CD14-positive monocyte (primary cell): ENCODE measurements at regions not wholly inside any gene's neighbourhood (a gene's known extent, or its start where the extent isn't known, plus 50 kb on each side); places are given as distances from the start of the nearest gene placed in this dataset.

Source experiments
- DNase-seq, 3 donors: peaks; one replicate each; pipeline ENCODE4 v3.0.0-alpha.2; 2011 to 2022
- H2AFZ ChIP-seq: 2 replicates; pipeline ENCODE4 v1.6.0; 2012; ENCODE audit warnings: mild to moderate bottlenecking, low read depth, low read length, inconsistent platforms; ENCODE audit not compliant: insufficient read depth, poor library complexity, severe bottlenecking
- H3K27ac ChIP-seq, 2 donors: 1 replicate in 1 of 2; 2 replicates in 1 of 2; pipeline ENCODE4 v1.5.1; 2012 to 2013; ENCODE audit warnings: low read length in 2 of 2, control low read depth in 1 of 2, inconsistent platforms in 1 of 2, low read depth in 1 of 2, mild to moderate bottlenecking in 1 of 2
- H3K27me3 ChIP-seq, 2 donors: one replicate each; pipeline versions ENCODE4 v1.6.0 to v1.6.1; 2011 to 2013; ENCODE audit warnings: low read length in 2 of 2; ENCODE audit not compliant: control insufficient read depth in 2 of 2, insufficient read depth in 2 of 2
- H3K36me3 ChIP-seq, 2 donors: replicated peaks in 1 of 2; 1 replicate in 1 of 2; 2 replicates in 1 of 2; pipeline versions ENCODE4 v1.5.1 to v1.6.1; 2012 to 2013; ENCODE audit warnings: low read length in 2 of 2, control low read depth in 1 of 2, inconsistent platforms in 1 of 2, mild to moderate bottlenecking in 1 of 2; ENCODE audit not compliant: insufficient read depth in 2 of 2, control insufficient read depth in 1 of 2
- H3K4me1 ChIP-seq, 2 donors: 1 replicate in 1 of 2; 2 replicates in 1 of 2; pipeline versions ENCODE4 v1.5.1 to v1.6.1; 2012 to 2013; ENCODE audit warnings: low read length in 2 of 2, control low read depth in 1 of 2, inconsistent platforms in 1 of 2, mild to moderate bottlenecking in 1 of 2, moderate library complexity in 1 of 2; ENCODE audit not compliant: insufficient read depth in 2 of 2, control insufficient read depth in 1 of 2
- H3K4me2 ChIP-seq: replicated peaks from 2 replicates; pipeline ENCODE3; 2012; ENCODE audit warnings: low read length, moderate library complexity, mild to moderate bottlenecking; ENCODE audit not compliant: poor library complexity, severe bottlenecking; ENCODE audit errors: extremely low read depth
- H3K4me3 ChIP-seq, 3 experiments: fragments of 200-600 bp in 1 of 3; sonication (generic) in 1 of 3; replicated peaks in 1 of 3; 1 replicate in 2 of 3; 2 replicates in 1 of 3; pipeline ENCODE4 v1.5.1; 2011 to 2013; ENCODE audit warnings: low read length in 3 of 3, mild to moderate bottlenecking in 3 of 3, control low read depth in 2 of 3, low read depth in 2 of 3, inconsistent platforms in 1 of 3, moderate library complexity in 1 of 3
- H3K79me2 ChIP-seq: 2 replicates; pipeline ENCODE4 v1.6.0; 2012; ENCODE audit warnings: mild to moderate bottlenecking, control low read depth, inconsistent platforms, low read length, moderate library complexity; ENCODE audit not compliant: insufficient read depth
- H3K9ac ChIP-seq: 2 replicates; pipeline ENCODE4 v1.6.0; 2017; ENCODE audit warnings: low read length, mild to moderate bottlenecking; ENCODE audit not compliant: insufficient read depth, poor library complexity, severe bottlenecking
- H3K9me3 ChIP-seq, 2 donors: replicated peaks in 1 of 2; 1 replicate in 1 of 2; 2 replicates in 1 of 2; pipeline versions ENCODE4 v1.5.1 to v1.6.1; 2012 to 2013; ENCODE audit warnings: low read length in 2 of 2, control low read depth in 1 of 2; ENCODE audit not compliant: control insufficient read depth in 1 of 2, insufficient read depth in 1 of 2
- H4K20me1 ChIP-seq: 2 replicates; pipeline ENCODE4 v1.6.0; 2012; ENCODE audit warnings: mild to moderate bottlenecking, low read length, control low read depth, moderate library complexity; ENCODE audit not compliant: insufficient read depth
- H3K27ac Mint-ChIP-seq, 7 donors: one replicate each; pipeline ENCODE4 v1.8.0; 2020; ENCODE audit warnings: mild to moderate bottlenecking in 7 of 7, mixed read lengths in 7 of 7, moderate library complexity in 6 of 7, inconsistent platforms in 2 of 7
- H3K27me3 Mint-ChIP-seq, 3 donors: one replicate each; pipeline ENCODE4 v1.8.0; 2021 to 2022; ENCODE audit warnings: low read depth in 3 of 3, mild to moderate bottlenecking in 3 of 3, mixed read lengths in 3 of 3, moderate library complexity in 3 of 3, inconsistent platforms in 1 of 3
- H3K36me3 Mint-ChIP-seq, 2 donors: one replicate each; pipeline ENCODE4 v1.8.0; 2020; ENCODE audit warnings: mixed read lengths in 2 of 2, inconsistent platforms in 1 of 2, mild to moderate bottlenecking in 1 of 2
- H3K4me1 Mint-ChIP-seq: one replicate; pipeline ENCODE4 v1.8.0; 2020; ENCODE audit warnings: mild to moderate bottlenecking, mixed read lengths
- H3K4me3 Mint-ChIP-seq, 2 donors: one replicate each; pipeline ENCODE4 v1.8.0; 2020; ENCODE audit warnings: mild to moderate bottlenecking in 2 of 2, mixed read lengths in 2 of 2, moderate library complexity in 1 of 2
- H3K9me3 Mint-ChIP-seq, 7 donors: one replicate each; pipeline ENCODE4 v1.8.0; 2020 to 2022; ENCODE audit warnings: mixed read lengths in 7 of 7, mild to moderate bottlenecking in 6 of 7, moderate library complexity in 6 of 7, inconsistent platforms in 2 of 7
- CTCF ChIP-seq: fragments of 200-600 bp; IDR thresholded peaks from one replicate; pipeline ENCODE4 v1.8.0; 2022; ENCODE audit warnings: antibody characterized with exemption, mild to moderate bottlenecking
- WGBS: methylation state at CpG from one replicate; pipeline ENCODE4 v1.1.5; 2013; ENCODE audit warnings: missing lambda C conversion rate; ENCODE audit not compliant: insufficient coverage; 5-methylcytosine and 5-hydroxymethylcytosine counted together
- intact Hi-C, 2 donors: fragments of 100-400 bp; cut with micrococcal nuclease; formaldehyde crosslinking; loops; one replicate each; pipeline versions ENCODE4 v1.15.0 to v1.15.1; 2023

- Mint-ChIP-seq H3K9me3 (peaks cover 0 to 7% (median 2%) of the 10 kb centered on the region in 7 donors), H3K4me3 (no peak overlapping the region), H3K27ac (no peak overlapping the region), H3K4me1 (peaks cover 16% of the 10 kb centered on the region), H3K27me3 (peaks cover 0 to 1% (median 0%) of the 10 kb centered on the region in 3 donors), H3K36me3 (no peaks in the 10 kb centered on the region)
- no peak overlapping the region for H3K4me2 ChIP-seq
- no peaks in the 10 kb centered on the region for H3K36me3 ChIP-seq
- 100% methylated on average over 1 of the region's 4 CpGs for WGBS
- DNase-seq = no peak
- no peaks in the 10 kb centered on the region for H4K20me1 ChIP-seq
- H3K27me3 ChIP-seq = no peaks in the 10 kb centered on the region
- H3K4me3 ChIP-seq = no peak overlapping the region
- no peak for TF ChIP-seq CTCF
- peaks cover 3% of the 10 kb centered on the region in 2 donors for H3K9me3 ChIP-seq
- H3K9ac ChIP-seq = no peak overlapping the region
- intact Hi-C loops = no loop called here
- no peaks in the 10 kb centered on the region for H3K79me2 ChIP-seq
- H3K27ac ChIP-seq = no peak overlapping the region
- no peak overlapping the region for H2AFZ ChIP-seq
- peaks cover 9 to 16% of the 10 kb centered on the region in 2 donors for H3K4me1 ChIP-seq
Observed at GRCh38 chr1:59104191-59104760, 192.6 kb upstream of the FGGY start.

- H3K27ac Mint-ChIP-seq = peak overlapping the region in 2 of 7 donors; percentile 19 to 71
Observed at GRCh38 chr1:59105548-59106507, 191.1 kb upstream of the FGGY start.

More at GRCh38 chr1:59105548-59106507, 191.1 kb upstream of the FGGY start:
- Histone ChIP-seq H3K27ac (no peak overlapping the region), H3K4me2 (no peak overlapping the region), H4K20me1 (no peaks in the 10 kb centered on the region), H3K4me1 (peaks cover 9 to 16% of the 10 kb centered on the region in 2 donors), H3K4me3 (no peak overlapping the region), H3K36me3 (no peaks in the 10 kb centered on the region), H3K79me2 (no peaks in the 10 kb centered on the region), H2AFZ (no peak overlapping the region), H3K9me3 (peaks cover 3% of the 10 kb centered on the region in 2 donors), H3K9ac (no peak overlapping the region), H3K27me3 (no peaks in the 10 kb centered on the region)
- intact Hi-C loops = no loop called here
- WGBS = 91% methylated on average over 4 of the region's 7 CpGs
- Mint-ChIP-seq H3K4me1 (peaks cover 16% of the 10 kb centered on the region), H3K4me3 (no peak overlapping the region), H3K9me3 (peaks cover 0 to 6% (median 2%) of the 10 kb centered on the region in 7 donors), H3K36me3 (no peaks in the 10 kb centered on the region), H3K27me3 (peaks cover 0 to 1% (median 0%) of the 10 kb centered on the region in 3 donors)
- DNase-seq = no peak
- TF ChIP-seq CTCF = no peak
